HG02943 (cell line): ENCODE measurements at regions not wholly inside any gene's neighbourhood (a gene's known extent, or its start where the extent isn't known, plus 50 kb on each side); places are given as distances from the start of the nearest gene placed in this dataset.
A peak's percentile ranks its signal among the peaks of the same experiment; 100 is the strongest.

Source experiments
- ATAC-seq: cut with Tn5 transposase; IDR thresholded peaks from one replicate; pipeline ENCODE4 v1.9.1; 2021; ENCODE audit warnings: mild to moderate bottlenecking, low read depth, moderate library complexity; ENCODE audit not compliant: unreplicated experiment

DNA sequence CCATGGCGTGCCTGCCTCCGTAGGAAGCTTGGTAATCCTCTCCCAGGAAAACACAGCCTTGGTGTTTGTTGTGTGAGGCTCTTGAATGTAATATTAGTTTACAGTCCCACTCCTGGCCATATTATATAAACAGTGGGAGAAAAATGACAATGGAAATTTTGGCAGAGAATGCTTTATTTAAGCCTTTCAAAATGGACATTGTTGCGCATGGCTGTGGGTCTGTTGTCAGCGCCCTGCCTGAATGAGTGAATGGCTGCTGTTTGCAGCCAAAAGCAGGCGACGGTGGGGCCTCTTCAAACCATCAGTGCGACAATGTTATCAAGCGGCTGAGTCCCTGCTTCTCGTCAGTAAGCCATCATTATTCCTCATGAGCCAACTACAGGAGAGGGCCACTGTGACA is 201.8 kb upstream of the RMST start:
- no peak for ATAC-seq

DNA sequence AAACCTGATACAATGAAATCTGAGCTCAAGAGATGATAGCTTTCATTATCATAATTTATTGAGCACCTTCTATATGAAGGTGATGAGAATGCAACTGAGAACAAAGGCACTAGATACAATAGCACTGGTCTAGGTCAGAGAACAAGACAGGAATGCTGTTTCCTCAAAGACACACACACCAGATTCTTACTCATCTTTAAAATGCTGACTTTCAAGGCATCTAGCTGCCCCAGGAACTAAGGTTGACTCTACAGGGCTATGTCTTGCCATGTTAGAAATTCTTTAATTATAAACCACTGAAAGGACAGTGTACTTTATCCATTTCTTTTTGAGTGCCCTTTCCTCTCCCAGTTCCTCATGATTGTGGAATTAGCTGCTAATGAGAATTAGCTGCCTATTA is 195.4 kb upstream of the RMST start:
- ATAC-seq, result no peak

DNA sequence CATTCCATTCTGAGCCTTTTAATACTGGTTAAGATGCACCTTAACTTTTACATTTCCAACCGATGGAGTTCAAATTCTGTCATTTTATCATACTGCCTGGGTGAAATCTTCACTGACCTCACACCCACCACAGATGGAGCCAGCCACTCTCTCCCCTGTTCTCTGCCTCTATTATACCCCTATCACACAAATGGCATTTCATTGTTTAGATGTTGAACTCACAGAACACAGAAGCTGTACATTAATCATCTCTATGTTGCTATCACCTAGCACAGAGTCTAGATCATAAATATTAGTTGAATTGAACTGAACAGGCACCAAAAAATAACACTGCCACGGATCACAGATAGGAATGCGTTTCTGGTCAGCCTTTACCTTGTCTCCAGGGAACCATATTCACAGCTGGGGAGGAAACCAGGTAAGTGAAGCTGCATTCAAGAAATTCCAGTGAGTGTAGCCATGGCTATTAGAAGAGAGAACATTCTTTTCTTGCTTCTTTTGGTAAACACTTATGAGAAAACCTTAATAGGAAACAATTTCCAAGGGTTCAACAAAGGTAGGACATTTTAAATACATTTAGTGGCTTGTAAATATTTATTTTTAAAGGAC is 194.9 kb upstream of the RMST start:
- no peak for ATAC-seq

- ATAC-seq, result no peak
Observed at GRCh38 chr12:97272471-97272870, 190.1 kb upstream of the RMST start.

DNA sequence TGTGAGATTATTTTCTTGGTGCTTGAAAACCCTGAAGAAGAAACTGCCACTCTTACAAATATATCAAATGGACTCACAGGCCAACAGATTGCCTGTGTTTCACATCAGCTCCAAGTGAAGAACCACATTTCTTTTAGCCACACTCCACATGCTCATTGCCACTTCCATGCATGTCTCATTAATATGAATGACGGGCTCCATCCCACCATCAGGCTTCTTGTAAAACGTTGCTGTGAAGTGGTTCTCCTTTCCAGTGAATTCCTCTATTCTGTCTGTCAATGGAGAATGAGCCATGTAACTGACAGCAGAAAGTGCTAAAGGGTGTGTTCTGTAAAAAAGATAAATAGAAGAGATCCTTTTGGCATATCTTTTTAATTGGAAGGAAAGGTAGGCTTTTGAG is 188.2 kb upstream of the RMST start:
- ATAC-seq, result no peak

GRCh38 chr12:97275256-97275655 is 187.3 kb upstream of the RMST start:
- ATAC-seq, result no peak

GRCh38 chr12:97275728-97276590 is 186.6 kb upstream of the RMST start:
- no peak for ATAC-seq

DNA sequence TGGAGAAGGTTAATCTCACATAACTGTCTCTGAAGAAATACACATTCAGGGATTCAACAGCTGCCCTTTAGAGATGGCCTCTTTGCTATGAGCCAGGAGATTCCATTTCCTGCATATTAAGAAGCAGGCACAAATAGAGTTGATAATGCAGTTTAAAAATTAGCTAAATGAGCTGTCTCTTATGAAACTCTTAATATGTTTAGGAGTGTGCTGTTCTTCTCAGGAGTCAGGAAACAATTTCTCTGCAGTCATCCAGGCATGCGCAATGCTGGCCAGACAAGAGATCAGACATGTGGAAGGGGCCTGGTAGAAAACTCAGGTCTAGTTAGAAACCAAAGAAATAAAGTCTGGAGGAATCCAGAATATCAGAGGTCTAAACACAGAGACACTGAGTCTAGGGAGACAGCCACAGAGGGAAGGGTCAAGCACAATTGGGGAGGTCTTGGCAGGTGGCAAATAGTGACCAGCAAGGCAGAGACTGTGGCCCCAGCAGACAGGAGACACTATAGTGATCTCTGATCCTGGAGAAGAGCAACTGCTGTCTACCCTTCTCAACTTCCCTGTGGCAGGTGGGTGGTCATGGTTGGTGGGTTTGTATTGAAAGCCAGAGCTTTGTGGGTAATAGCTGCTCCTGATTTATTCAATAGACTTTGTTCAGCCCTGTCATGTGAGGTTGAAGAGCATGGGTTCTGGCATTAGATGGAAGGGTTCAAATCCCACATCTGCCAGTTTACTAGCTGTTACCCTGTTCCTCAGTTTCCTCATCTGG is 185.8 kb upstream of the RMST start:
- ATAC-seq, result no peak

- no peak for ATAC-seq
Observed at GRCh38 chr12:97283297-97283696, 179.3 kb upstream of the RMST start.

GRCh38 chr12:97288531-97288930 is 174.1 kb upstream of the RMST start:
- ATAC-seq, result no peak

DNA sequence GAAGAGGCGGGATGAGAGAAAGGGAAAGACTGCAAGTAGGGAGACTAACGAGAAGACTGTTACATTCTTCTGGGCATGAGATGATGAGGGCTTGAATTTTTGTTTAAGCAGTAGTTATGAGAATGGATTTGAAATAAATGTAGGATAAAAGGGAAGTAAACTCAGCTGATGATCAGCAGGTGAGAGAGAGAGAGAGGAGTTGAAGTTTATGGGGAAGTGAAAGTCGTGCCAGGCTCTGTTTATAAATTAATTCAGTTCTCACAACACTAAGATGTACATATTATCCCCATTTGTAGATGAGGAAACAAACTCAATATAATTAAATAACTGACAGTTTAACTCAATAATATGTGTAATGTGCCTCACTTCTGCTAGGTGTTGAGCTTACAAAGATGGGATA is 170.0 kb upstream of the RMST start:
- no peak for ATAC-seq

DNA sequence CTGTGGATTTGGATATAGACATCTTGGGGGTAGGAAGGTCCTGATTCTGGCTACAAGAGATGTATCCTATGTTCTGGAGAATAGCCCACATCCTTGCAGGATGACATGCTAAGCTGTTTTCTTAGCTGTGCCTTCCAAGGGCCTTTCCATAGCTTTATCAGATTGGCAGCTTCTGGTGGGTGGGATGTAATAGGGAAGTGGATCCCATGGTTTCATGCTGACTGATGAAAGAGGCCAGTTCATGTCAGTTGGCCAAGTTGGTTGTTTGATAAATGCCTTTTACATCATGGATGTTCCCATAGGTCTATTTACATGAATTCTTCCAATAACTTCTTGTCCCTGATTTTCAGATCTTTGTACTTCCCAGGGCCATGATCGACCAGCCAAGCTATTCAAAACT is 169.1 kb upstream of the RMST start:
- no peak for ATAC-seq

GRCh38 chr12:97299847-97300246 is 162.8 kb upstream of the RMST start:
- no peak for ATAC-seq

- no peak for ATAC-seq
Observed at GRCh38 chr12:97300431-97300830, 162.2 kb upstream of the RMST start.

- no peak for ATAC-seq
Observed at GRCh38 chr12:97300891-97301290, 161.7 kb upstream of the RMST start.

DNA sequence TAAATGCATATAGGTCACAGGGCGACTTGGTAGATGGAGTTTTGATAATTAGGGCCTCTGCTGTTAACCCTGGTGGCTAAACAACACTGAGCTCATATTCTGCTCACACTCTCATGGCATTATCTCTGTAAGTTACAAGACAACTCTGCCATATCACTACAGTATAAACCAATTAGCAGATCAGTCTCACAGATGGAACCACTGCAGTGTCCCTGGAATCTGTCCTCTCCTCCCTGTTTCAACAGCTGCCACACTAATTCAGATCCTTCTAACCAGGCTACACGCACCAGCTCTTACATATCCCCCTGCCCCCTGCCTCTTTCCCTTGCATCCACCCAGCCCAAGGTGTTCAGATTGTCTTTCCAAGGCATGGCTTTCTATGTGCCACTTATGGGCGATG is 161.0 kb upstream of the RMST start:
- no peak for ATAC-seq

DNA sequence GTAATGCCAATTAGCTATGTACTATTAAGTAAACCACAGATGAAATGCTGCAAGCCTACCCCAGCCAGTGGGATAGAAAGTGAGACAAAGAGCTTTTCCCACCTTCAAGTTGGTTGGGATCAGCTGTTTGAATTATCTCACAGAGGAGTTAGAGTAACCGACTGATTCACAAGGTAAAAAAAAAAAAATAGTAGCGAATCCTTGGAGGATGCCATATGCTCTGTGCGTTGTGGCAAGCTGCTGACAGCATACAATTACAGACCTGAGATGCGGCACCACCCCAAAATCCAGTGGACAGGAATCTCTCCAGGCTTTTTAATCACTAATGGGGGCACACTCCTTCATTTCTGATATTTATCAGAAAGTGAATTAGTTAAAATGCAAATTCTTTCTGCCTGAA is 157.0 kb upstream of the RMST start:
- no peak for ATAC-seq

DNA sequence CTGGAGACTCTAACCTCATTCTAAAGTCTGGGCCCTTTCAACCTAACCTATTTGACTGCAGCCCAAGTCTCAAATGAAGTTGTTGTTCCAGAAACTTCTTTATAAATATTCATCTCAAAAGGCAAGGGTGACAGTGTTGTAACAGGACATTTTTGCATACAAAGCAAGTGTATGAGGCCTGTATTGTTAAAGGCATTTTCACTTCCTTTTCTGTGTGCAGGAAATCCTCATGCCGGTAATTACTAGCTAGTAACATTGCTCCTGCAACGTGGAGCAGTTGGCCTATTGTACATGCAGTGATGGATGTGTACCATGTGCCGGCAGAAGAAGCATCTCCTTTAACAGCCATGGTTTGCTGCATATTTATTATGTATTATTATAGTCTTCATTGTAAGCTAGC is 156.5 kb upstream of the RMST start:
- ATAC-seq, result peak; percentile 87

- no peak for ATAC-seq
Observed at GRCh38 chr12:97308576-97309198, 153.9 kb upstream of the RMST start.

- no peak for ATAC-seq
Observed at GRCh38 chr12:97309921-97310320, 152.7 kb upstream of the RMST start.

DNA sequence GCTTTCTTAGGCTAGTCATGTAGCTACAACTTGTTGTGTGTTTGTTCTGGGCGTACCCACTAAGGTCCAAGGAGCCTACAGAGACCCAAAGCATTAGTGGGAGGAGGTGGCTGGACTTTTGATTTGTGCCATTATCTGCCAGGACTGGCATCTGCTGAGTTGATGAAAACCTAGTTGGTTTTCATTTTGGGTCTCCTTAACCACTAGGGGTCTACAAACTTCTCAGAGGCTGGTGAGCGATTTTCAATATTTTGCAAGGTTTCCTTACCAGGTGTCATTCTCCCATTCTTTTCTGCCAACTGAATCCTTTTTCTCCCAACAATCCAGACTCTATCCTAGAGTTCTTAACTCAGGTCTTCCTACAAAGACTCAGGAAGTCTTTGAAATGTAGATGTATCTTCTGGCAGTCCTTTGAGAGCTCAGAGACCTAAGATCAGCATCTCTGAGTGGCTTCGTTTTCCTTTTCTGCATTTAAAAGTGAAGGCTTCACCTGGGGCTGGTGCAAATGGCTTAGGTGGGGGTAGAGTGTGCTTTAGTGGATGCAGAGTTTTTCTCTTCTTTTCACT is 150.0 kb upstream of the RMST start:
- ATAC-seq, result no peak
